Esophagus muscularis mucosa (tissue), 4 donors: ENCODE measurements at regions not wholly inside any gene's neighbourhood (a gene's known extent, or its start where the extent isn't known, plus 50 kb on each side); places are given as distances from the start of the nearest gene placed in this dataset.

Experiments
- DNase-seq: peaks from one replicate; pipeline ENCODE4 v3.0.0-alpha.2; 2017; ENCODE audit errors: extremely low spot score
- H3K27ac ChIP-seq, 4 donors: fragments of 200-600 bp; sonication (generic); replicated peaks in 1 of 4; 1 replicate in 3 of 4; 2 replicates in 1 of 4; pipeline ENCODE4 v1.5.1; 2016 to 2019; ENCODE audit warnings: mild to moderate bottlenecking in 1 of 4
- H3K27me3 ChIP-seq, 4 donors: fragments of 200-600 bp; sonication (generic); one replicate each; pipeline versions ENCODE4 v1.5.1 to v1.6.0; 2016 to 2019
- H3K36me3 ChIP-seq, 4 donors: fragments of 200-600 bp; sonication (generic); one replicate each; pipeline ENCODE4 v1.5.1; 2016 to 2019
- H3K4me1 ChIP-seq, 4 donors: fragments of 200-600 bp; sonication (generic); one replicate each; pipeline ENCODE4 v1.5.1; 2016 to 2019
- H3K4me3 ChIP-seq, 4 donors: fragments of 200-600 bp; sonication (generic); 1 replicate in 2 of 4; 2 replicates in 2 of 4; pipeline ENCODE4 v1.5.1; 2016 to 2019; ENCODE audit warnings: mild to moderate bottlenecking in 4 of 4, moderate library complexity in 1 of 4
- H3K9me3 ChIP-seq, 4 donors: fragments of 200-600 bp; sonication (generic); 1 replicate in 3 of 4; 2 replicates in 1 of 4; pipeline ENCODE4 v1.5.1; 2016 to 2019
- CTCF ChIP-seq, 3 experiments: fragments of 200-600 bp in 2 of 3; fragments of 450-650 bp in 1 of 3; sonication (generic) in 2 of 3; IDR thresholded peaks; one replicate each; pipeline ENCODE4 v1.5.1; 2017 to 2019; ENCODE audit warnings: antibody characterized with exemption in 3 of 3, mild to moderate bottlenecking in 2 of 3, moderate library complexity in 1 of 3
- EP300 ChIP-seq: sonication (generic); formaldehyde crosslinking; IDR thresholded peaks from one replicate; pipeline ENCODE4 v1.6.1; 2017; ENCODE audit warnings: antibody characterized with exemption
- POLR2A ChIP-seq: fragments of 450-650 bp; IDR thresholded peaks from one replicate; pipeline ENCODE4 v1.6.1; 2017; ENCODE audit warnings: antibody characterized with exemption, moderate library complexity, mild to moderate bottlenecking, low read depth
- POLR2AphosphoS5 ChIP-seq, 2 donors: sonication (generic); formaldehyde crosslinking; IDR thresholded peaks; one replicate each; pipeline ENCODE4 v1.6.1; 2017; ENCODE audit warnings: antibody characterized with exemption in 2 of 2
- WGBS: methylation state at CpG from one replicate; pipeline ENCODE4 v1.1.5; 2018; 5-methylcytosine and 5-hydroxymethylcytosine counted together
- intact Hi-C: fragments of 100-400 bp; cut with DNase I; formaldehyde crosslinking; loops from one replicate; pipeline ENCODE4 v1.15.1; 2023

GRCh38 chr2:48122166-48122565, 192.3 kb upstream of the FOXN2 start:
- 87% methylated on average over 4 of the region's 4 CpGs for WGBS

GRCh38 chr2:48124592-48124991, 189.9 kb upstream of the FOXN2 start:
- Histone ChIP-seq H3K27ac (no peak overlapping the region), H3K36me3 (no peaks in the 10 kb centered on the region), H3K27me3 (no peaks in the 10 kb centered on the region), H3K4me3 (no peak overlapping the region), H3K4me1 (no peaks in the 10 kb centered on the region), H3K9me3 (no peaks in the 10 kb centered on the region)
- intact Hi-C loops = no loop called here
- no peak for TF ChIP-seq CTCF (IDR thresholded peaks at IDR 0.05)
- TF ChIP-seq POLR2A = no peak
- TF ChIP-seq POLR2AphosphoS5 (IDR thresholded peaks at IDR 0.05) = no peak
- no peak for TF ChIP-seq EP300
- WGBS = 100% methylated on average over 1 of the region's 1 CpG
- DNase-seq = no peak

More at GRCh38 chr2:48122166-48122565, 192.3 kb upstream of the FOXN2 start:
- no peak for DNase-seq
- Histone ChIP-seq H3K4me3 (no peak overlapping the region), H3K36me3 (no peaks in the 10 kb centered on the region), H3K27ac (no peak overlapping the region), H3K27me3 (no peaks in the 10 kb centered on the region), H3K9me3 (no peaks in the 10 kb centered on the region), H3K4me1 (no peaks in the 10 kb centered on the region)
- intact Hi-C loops = no loop called here
- TF ChIP-seq CTCF (IDR thresholded peaks at IDR 0.05) = no peak
- TF ChIP-seq POLR2AphosphoS5 (IDR thresholded peaks at IDR 0.05) = no peak
- no peak for TF ChIP-seq POLR2A
- TF ChIP-seq EP300 = no peak

- TF ChIP-seq POLR2AphosphoS5 (IDR thresholded peaks at IDR 0.05) (no peak), POLR2A (no peak), EP300 (no peak), CTCF (IDR thresholded peaks at IDR 0.05) (no peak)
- no peak for DNase-seq
- 75% methylated on average over 3 of the region's 3 CpGs for WGBS
- Histone ChIP-seq H3K4me1 (peaks cover 0 to under 1% (median 0%) of the 10 kb centered on the region in 4 donors), H3K9me3 (no peaks in the 10 kb centered on the region), H3K36me3 (no peaks in the 10 kb centered on the region), H3K27me3 (no peaks in the 10 kb centered on the region), H3K27ac (no peak overlapping the region), H3K4me3 (no peak overlapping the region)
- intact Hi-C loops = no loop called here
These were observed 188.3 kb upstream of the FOXN2 start for GRCh38 chr2:48126162-48126561.

GRCh38 chr2:48127612-48128191, 186.8 kb upstream of the FOXN2 start:
- intact Hi-C loops = no loop called here
- no peaks in the 10 kb centered on the region for H3K36me3 ChIP-seq
- TF ChIP-seq EP300 = no peak
- no peak for TF ChIP-seq POLR2A
- TF ChIP-seq POLR2AphosphoS5 (IDR thresholded peaks at IDR 0.05) = no peak
- TF ChIP-seq CTCF (IDR thresholded peaks at IDR 0.05) = no peak
- H3K9me3 ChIP-seq = no peaks in the 10 kb centered on the region
- H3K27me3 ChIP-seq = no peaks in the 10 kb centered on the region
- DNase-seq = no peak
- 68% methylated on average over 4 of the region's 4 CpGs for WGBS
- no peak overlapping the region for H3K27ac ChIP-seq
- H3K4me3 ChIP-seq = no peak overlapping the region
- peaks cover 0 to 15% (median 14%) of the 10 kb centered on the region in 4 donors for H3K4me1 ChIP-seq

- WGBS = 94% methylated on average over 1 of the region's 1 CpG
- Histone ChIP-seq H3K36me3 (no peaks in the 10 kb centered on the region), H3K27me3 (no peaks in the 10 kb centered on the region), H3K27ac (no peak overlapping the region), H3K4me3 (no peak overlapping the region), H3K4me1 (peaks cover 0 to 17% (median 14%) of the 10 kb centered on the region in 4 donors), H3K9me3 (no peaks in the 10 kb centered on the region)
- DNase-seq = no peak
- TF ChIP-seq EP300 (no peak), CTCF (IDR thresholded peaks at IDR 0.05) (no peak), POLR2AphosphoS5 (IDR thresholded peaks at IDR 0.05) (no peak)
- intact Hi-C loops = no loop called here
These were observed 185.1 kb upstream of the FOXN2 start for GRCh38 chr2:48129293-48129950.
